NCI-H748 (cell line): ENCODE measurements at regions not wholly inside any gene's neighbourhood (a gene's known extent, or its start where the extent isn't known, plus 50 kb on each side); places are given as distances from the start of the nearest gene placed in this dataset.

ENCODE experiments used
- DNase-seq: peaks from one replicate; lab custom pipeline; 2025; ENCODE audit not compliant: unreplicated experiment; lab: John Stamatoyannopoulos, UW

- DNase-seq = no peak
Measured at GRCh38 chr2:221708902-221709301, 136.8 kb upstream of the EPHA4 start.

- DNase-seq = no peak
Measured at GRCh38 chr2:221705185-221705877, 133.2 kb upstream of the EPHA4 start.

GRCh38 chr2:221704442-221704841, 132.3 kb upstream of the EPHA4 start:
- no peak for DNase-seq

GRCh38 chr2:221693365-221693764, 121.3 kb upstream of the EPHA4 start:
- no peak for DNase-seq

- DNase-seq = no peak
Measured at GRCh38 chr2:221691571-221691970, 119.5 kb upstream of the EPHA4 start.

- no peak for DNase-seq
Measured at GRCh38 chr2:221689140-221689539, 117.0 kb upstream of the EPHA4 start.

- no peak for DNase-seq
Measured at GRCh38 chr2:221680548-221680947, 108.4 kb upstream of the EPHA4 start.

GRCh38 chr2:221677688-221678087, 105.6 kb upstream of the EPHA4 start:
- no peak for DNase-seq

GRCh38 chr2:221676566-221677172, 104.6 kb upstream of the EPHA4 start:
- no peak for DNase-seq

GRCh38 chr2:221675201-221675908, 103.3 kb upstream of the EPHA4 start:
- no peak for DNase-seq

GRCh38 chr2:221674446-221674845, 102.3 kb upstream of the EPHA4 start:
- DNase-seq = no peak

- no peak for DNase-seq
Measured at GRCh38 chr2:221673248-221673647, 101.1 kb upstream of the EPHA4 start.

- DNase-seq = no peak
Measured at GRCh38 chr2:221671515-221671914, 99.4 kb upstream of the EPHA4 start.

GRCh38 chr2:221662689-221663391, 90.7 kb upstream of the EPHA4 start:
- DNase-seq = no peak

- DNase-seq = no peak
Measured at GRCh38 chr2:221657806-221658205, 85.7 kb upstream of the EPHA4 start.

GRCh38 chr2:221655300-221655699, 83.2 kb upstream of the EPHA4 start:
- DNase-seq = peak; percentile 66

- DNase-seq = no peak
Measured at GRCh38 chr2:221653182-221653581, 81.1 kb upstream of the EPHA4 start.

GRCh38 chr2:221649051-221649775, 77.1 kb upstream of the EPHA4 start:
- peak; percentile 57 for DNase-seq

- no peak for DNase-seq
Measured at GRCh38 chr2:221642447-221642846, 70.3 kb upstream of the EPHA4 start.

- DNase-seq = no peak
Measured at GRCh38 chr2:221641181-221641871, 69.2 kb upstream of the EPHA4 start.
